ENCODE measurements at regions not wholly inside any gene's neighbourhood (a gene's known extent, or its start where the extent isn't known, plus 50 kb on each side); places are given as distances from the start of the nearest gene placed in this dataset.

GRCh38 chr1:216953495-216953894, 230.3 kb upstream of the ESRRG start:
- in situ Hi-C loops (cut with HindIII; ENCODE audit: low sequenced_read_pairs): no loop called here
- no peak for DNase-seq (ENCODE audit: low spot score)

DNA sequence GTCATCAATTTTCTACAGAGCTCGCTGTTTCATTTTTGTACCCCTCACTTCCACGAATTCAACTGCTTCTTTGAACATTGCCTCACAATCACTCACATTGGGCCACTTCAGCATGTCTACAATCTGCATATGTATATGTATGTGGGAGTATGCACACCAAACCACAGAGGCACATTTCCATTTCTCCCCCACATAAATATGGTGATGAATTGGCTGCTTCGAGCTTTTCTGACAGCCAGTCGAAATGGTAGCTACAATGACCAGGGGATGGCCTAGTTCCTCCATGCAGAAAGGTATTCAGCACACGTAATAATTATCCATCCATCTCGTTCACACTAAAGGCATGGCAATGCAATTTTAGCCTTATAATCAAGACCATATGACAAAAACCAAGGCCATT, 229.6 kb upstream of the ESRRG start:
- in situ Hi-C loops (cut with HindIII; ENCODE audit: low sequenced_read_pairs): no loop called here

DNA sequence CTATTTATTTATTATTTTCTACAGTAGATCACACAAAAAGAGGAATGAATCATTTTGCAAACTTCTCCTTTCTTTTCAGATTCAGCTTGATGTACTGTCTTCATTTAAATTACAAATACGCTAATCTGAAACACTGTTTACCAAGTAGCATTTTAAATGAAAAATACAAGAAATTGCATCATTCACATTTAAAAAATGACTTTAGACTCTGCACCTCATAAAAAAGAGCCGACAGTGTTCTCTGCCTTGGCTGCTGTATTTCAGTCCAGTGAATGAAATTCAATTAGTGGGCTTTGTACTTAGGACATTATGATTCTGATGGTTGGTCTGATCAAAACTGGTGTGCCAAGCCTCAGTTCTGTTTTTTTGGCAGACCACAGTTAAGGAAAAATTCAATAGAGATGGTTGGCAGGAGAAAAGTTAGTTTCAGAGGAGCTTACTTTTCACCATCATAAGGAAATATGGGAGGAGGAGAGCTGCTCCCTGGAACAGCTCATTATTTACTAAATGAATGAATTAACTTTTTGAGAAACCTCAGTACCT, 222.4 kb upstream of the ESRRG start:
- in situ Hi-C loops (cut with HindIII; ENCODE audit: low sequenced_read_pairs): no loop called here
- peak; percentile 21 for DNase-seq (ENCODE audit: low spot score)

More for the DNA sequence above, 229.6 kb upstream of the ESRRG start:
- no peak for DNase-seq (ENCODE audit: low spot score)

DNA sequence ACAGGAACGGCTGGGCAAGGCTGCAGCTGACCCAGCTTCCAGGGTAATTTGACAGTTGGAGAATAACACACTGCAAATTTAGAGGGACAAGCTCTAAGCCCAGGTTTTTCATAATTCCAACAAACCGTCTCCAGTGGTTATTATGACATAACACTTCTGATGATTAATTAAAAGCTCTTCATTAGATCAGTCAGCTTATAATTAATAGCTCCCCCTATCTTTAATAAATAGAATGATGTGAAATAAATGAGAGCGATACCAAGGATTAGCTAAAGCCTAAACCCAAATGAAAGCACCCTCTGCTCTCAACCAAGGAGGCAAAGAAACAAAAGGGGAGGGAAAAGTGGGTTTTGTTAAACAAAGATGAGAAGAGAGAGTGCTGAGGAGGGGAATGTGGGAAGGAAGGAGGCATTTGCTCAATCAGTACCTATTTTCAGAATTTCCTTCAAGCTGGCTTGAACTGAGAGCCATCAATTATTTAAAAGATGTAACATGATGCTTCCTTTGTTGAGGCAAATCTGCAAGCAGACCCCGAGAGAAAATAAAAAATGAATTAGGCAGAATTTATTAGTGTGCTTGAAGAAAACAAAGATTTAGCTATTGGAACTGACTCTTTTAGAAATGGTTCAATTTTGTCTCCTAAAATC, 221.8 kb upstream of the ESRRG start:
- no peak for DNase-seq (ENCODE audit: low spot score)
- in situ Hi-C loops (cut with HindIII; ENCODE audit: low sequenced_read_pairs): no loop called here

DNA sequence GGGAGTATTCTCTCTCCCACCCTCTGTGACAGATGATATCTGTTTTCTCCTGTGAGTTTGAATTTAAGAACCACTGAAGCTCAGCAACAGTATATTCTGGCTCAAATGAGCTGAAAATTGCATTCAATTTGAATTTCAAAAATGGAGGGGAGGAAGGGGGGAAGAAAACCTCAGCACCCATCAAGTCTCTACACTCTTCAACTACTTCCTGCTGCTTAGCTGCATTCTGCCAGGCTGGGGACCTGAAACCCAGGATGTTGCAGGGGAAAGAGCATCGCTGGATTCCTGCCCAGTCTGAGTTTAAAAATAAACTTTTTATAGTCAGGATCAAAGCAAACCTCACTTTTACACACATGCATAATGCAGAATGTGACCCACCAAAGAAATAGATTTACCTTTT, 214.3 kb upstream of the ESRRG start:
- in situ Hi-C loops (cut with HindIII; ENCODE audit: low sequenced_read_pairs): no loop called here
- no peak for DNase-seq (ENCODE audit: low spot score)

DNA sequence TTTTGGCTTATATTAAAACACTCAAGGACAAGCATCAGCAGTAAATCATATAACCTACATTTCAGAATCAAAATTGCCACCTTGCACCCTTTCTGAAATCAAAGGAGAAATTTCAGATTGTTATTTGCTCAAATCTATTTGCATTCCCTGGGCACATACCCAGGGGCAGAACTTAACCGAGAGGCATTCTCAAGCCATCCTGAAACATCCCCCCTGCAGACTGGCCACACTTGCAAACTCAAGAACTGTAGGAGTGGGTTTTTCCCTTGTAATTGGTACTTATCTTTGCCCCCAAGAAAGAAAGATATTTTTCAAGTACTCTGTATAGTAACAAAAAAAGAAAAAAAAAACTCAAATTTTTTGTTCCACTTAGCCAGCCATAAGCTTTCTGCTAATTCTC, 213.6 kb upstream of the ESRRG start:
- in situ Hi-C loops (cut with HindIII; ENCODE audit: low sequenced_read_pairs): no loop called here
- no peak for DNase-seq (ENCODE audit: low spot score)

DNA sequence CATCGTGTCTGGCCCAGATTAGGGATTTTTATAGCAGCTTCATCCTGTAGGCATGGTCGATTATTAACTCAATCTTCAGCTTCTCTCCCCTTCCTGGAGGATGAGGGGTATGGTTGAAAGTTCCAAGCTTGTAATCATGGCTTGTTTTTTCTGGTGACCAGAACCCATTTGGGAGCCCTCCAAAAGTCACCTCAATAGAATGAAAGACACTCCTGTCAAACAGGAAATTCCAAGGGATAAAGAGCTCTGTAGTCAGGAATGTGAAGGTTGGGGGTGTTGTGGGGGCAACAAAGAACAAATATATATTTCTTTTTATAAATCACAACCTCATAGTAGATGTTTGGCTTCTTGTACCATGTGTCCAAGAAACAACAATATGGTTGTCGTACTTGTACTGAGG, 212.7 kb upstream of the ESRRG start:
- in situ Hi-C loops (cut with HindIII; ENCODE audit: low sequenced_read_pairs): no loop called here

GRCh38 chr1:216932424-216932823, 209.2 kb upstream of the ESRRG start:
- no peak for DNase-seq (ENCODE audit: low spot score)
- in situ Hi-C loops (cut with HindIII; ENCODE audit: low sequenced_read_pairs): no loop called here

More for the DNA sequence above, 212.7 kb upstream of the ESRRG start:
- DNase-seq (ENCODE audit: low spot score): no peak

DNA sequence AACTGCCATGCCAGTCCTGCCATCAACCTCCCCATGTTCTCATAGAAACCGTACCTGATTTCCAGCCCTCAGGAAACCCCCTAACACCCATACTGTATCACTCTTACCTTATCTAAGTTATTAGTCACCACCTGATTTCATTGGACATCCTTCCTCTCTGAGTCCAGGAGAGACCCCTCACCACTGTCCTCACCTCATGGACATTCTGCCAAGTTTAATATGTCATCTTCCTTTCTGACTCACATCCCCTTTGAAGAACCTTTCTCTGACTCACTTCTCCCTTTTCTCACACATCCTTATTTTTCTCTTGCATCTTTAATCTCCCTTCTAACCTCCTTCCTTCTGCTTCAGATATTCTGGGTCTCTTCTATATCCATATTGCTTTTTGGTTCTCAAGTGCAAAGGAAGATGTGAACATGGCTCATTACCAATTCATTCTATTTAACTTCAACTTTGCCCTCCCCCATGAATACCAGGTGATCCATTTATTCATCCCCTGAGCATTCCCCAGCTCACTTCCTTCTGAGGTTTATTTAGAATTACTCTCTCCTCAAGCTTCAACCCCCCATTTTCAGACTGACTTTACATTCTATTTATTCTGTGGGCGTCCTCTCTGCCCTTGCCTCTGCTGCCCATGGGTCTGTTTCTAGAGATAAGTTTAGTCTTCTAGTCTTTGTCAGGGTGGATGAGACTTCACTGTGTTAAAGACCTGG, 206.8 kb upstream of the ESRRG start:
- DNase-seq (ENCODE audit: low spot score): no peak

DNA sequence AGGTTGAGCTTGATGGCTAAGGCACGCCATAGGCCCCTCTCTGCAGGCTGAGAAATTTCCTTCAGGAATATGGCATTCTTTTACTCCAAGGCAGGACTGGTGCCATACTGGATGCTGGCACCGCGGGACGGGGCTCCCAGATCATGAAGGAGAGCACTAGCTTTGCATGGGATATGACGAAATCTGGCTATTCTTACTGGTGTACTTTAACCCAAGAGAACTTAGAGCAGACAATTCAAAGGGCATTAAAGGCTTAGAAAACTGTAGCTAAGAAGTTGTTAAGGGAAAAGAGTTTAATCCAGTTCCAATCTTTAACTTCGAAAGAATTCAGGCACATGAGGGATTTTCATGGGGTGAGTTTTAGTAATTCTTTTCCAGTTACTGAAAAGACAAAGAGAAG, 204.4 kb upstream of the ESRRG start:
- in situ Hi-C loops (cut with HindIII; ENCODE audit: low sequenced_read_pairs): no loop called here
- DNase-seq (ENCODE audit: low spot score): no peak

More for the DNA sequence above, 206.8 kb upstream of the ESRRG start:
- in situ Hi-C loops (cut with HindIII; ENCODE audit: low sequenced_read_pairs): no loop called here

DNA sequence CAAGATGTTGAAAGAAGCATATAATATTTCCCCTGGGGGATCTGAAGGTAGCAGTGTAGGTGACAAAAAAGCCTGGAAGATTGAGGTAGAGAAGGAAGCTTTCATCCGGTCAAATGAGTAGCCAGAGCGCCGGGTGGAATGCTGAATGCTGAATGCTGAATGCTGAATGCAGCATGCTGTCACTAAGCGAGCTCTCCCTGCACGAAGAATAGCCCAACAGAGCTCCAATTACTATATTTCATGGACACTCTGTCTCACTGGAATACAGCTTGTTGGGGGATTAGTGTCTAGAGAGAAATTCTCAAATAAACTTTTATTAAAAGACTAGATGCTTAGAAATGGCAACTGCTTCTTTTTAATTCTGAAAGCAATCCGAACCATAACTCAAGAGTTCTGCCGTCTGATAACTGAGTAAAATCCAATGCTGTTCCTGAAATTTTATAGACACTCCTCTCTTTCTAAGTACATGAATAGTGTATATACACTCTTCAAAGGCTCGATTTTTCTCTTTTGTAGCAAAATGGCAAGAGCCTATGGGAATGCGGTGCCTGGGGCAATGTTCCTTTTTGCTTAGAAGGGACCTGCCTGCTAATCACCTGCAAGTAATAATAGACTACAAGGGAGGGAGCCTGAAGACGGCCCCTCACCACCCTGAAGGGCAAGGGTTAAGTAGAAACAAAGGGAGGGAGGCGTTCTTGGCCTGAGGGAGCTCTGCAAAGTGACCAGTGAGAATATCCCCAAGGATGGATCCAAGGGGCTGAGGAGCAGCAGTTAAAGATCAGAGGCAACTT, 203.7 kb upstream of the ESRRG start:
- in situ Hi-C loops (cut with HindIII; ENCODE audit: low sequenced_read_pairs): no loop called here
- no peak for DNase-seq (ENCODE audit: low spot score)

- DNase-seq (ENCODE audit: low spot score): no peak
- in situ Hi-C loops (cut with HindIII; ENCODE audit: low sequenced_read_pairs): no loop called here
These were observed 202.9 kb upstream of the ESRRG start for GRCh38 chr1:216925962-216926625.

GRCh38 chr1:216924732-216925131, 201.5 kb upstream of the ESRRG start:
- in situ Hi-C loops (cut with HindIII; ENCODE audit: low sequenced_read_pairs): no loop called here
- no peak for DNase-seq (ENCODE audit: low spot score)

DNA sequence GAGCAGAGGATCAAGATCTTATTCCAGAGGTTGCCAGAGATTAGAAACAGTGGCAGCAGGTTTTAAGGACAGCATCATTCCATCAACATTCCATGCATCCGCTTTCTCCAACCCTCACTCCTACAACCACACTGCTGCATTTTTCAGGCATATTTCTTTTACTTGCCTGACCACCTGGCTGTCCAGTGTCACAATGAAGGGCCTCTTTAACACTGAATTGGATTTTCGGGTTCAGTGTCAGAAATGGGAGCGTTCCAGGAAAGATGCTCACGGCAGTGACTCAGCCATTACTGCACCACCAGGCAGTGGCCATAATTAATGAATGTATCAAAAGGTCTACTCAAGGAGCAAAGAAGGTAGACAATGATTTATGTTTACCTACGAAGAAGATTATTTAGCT, 200.4 kb upstream of the ESRRG start:
- DNase-seq (ENCODE audit: low spot score): no peak
- in situ Hi-C loops (cut with HindIII; ENCODE audit: low sequenced_read_pairs): no loop called here

DNA sequence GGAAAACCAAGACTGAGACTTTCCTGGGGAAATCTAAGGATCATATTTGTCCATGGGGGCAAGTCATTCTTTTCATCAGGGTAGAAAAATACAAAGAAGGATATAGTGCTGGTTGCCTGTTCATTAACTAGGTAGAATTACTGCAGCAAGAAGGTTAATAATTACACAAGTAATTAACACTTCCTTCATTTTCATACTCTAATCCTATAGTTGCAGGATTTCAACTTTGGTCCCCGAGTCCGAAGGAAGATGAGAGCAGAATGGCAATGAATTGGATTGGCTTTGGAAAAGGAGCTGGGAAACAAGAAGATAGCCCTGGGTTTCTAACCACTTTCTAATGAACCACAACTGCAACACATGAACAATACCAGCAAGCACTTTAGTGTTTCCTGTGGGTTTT, 199.2 kb upstream of the ESRRG start:
- no peak for DNase-seq (ENCODE audit: low spot score)
- in situ Hi-C loops (cut with HindIII; ENCODE audit: low sequenced_read_pairs): no loop called here

GRCh38 chr1:216921866-216922265, 198.6 kb upstream of the ESRRG start:
- in situ Hi-C loops (cut with HindIII; ENCODE audit: low sequenced_read_pairs): no loop called here
- DNase-seq (ENCODE audit: low spot score): no peak

- no peak for DNase-seq (ENCODE audit: low spot score)
- in situ Hi-C loops (cut with HindIII; ENCODE audit: low sequenced_read_pairs): no loop called here
These were observed 196.1 kb upstream of the ESRRG start for GRCh38 chr1:216919060-216919970.

DNA sequence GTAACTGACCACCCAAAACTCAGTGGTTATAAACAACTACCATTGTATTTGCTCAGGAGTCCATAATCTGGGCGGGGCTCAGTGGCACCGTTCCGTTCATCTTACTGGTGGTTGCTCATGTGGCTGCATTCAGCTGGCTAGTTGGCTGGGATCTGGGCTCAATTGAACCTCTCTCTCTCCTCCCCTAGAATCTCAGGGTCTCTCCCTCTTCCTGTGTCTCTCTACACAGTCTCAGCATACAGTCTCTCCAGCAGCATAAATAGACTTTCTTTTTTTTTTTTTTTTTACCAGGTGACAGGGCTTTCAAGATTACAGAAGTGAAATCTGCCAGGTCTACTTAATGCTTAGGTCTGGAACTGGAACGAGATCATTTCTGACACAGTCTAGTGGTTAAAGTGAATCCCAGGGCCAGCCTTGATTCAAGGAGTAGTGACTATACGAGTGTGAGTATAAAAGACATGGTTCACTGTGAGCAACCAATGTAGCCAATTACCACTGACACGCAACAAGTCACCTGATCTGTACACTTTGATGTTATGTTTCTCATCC, 193.7 kb upstream of the ESRRG start:
- in situ Hi-C loops (cut with HindIII; ENCODE audit: low sequenced_read_pairs): no loop called here
- no peak for DNase-seq (ENCODE audit: low spot score)

All from G401 (cell line).